Esophagus squamous epithelium (tissue), 4 donors: ENCODE measurements at regions not wholly inside any gene's neighbourhood (a gene's known extent, or its start where the extent isn't known, plus 50 kb on each side); places are given as distances from the start of the nearest gene placed in this dataset.

Source experiments
- CTCF ChIP-seq, 6 experiments: fragments of 450-650 bp in 4 of 6; fragments of 200-600 bp in 2 of 6; sonication (generic) in 2 of 6; IDR thresholded peaks; one replicate each; pipeline ENCODE4 v1.5.1; 2016 to 2019; ENCODE audit warnings: antibody characterized with exemption in 6 of 6, mild to moderate bottlenecking in 4 of 6, moderate library complexity in 4 of 6
- POLR2A ChIP-seq, 4 donors: fragments of 450-650 bp; IDR thresholded peaks; one replicate each; pipeline ENCODE4 v1.6.1; 2017; ENCODE audit warnings: antibody characterized with exemption in 4 of 4, mild to moderate bottlenecking in 4 of 4, moderate library complexity in 3 of 4

DNA sequence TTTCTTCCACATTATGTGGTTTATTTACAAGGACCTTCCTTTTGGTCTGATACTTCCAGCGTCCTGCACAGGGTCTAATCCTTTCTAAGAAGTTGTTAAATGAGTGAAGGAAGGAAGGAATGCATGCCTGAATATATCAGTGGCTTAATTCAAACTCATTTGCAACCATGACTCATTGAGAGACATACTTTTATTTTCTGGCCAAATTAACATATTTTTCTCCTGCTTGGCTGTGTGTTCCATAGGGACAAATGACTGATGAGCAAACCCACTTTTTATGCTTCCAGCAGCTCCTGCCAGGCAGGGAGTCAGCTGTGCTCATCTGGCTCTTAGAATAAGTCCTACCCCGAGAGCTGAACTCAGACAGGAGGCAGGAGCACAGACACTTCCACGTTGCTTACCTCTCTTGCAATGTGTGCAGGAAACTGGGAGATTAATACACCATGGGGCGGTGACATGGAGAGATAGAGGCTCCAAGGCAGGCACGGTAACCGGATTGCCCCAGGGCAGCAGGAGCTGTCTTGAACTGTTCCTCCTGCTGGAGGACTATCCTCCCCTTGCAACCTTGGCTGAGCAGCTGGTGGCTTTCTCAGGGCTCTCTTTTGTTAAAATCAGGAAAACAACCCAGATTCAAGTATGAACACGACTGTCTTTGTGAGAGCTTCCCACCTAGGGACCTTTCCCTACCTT is 667.5 kb upstream of the HS6ST1 start:
- TF ChIP-seq CTCF (IDR thresholded peaks at IDR 0.05) (no peak), POLR2A (IDR thresholded peaks at IDR 0.05) (no peak)
